Activated T-cell treated with anti-CD3 and anti-CD28 coated beads for 24 hours (primary cell): ENCODE measurements at regions not wholly inside any gene's neighbourhood (a gene's known extent, or its start where the extent isn't known, plus 50 kb on each side); places are given as distances from the start of the nearest gene placed in this dataset.
"Not testable (repeated sequence)": the region's sequence is repeated elsewhere in the genome, so short reads cannot be mapped to it uniquely, and the experiment has no call there.

ENCODE experiments used
- DNase-seq: peaks from one replicate; pipeline ENCODE4 v3.0.0-alpha.2; 2020; ENCODE audit warnings: low read depth

DNA sequence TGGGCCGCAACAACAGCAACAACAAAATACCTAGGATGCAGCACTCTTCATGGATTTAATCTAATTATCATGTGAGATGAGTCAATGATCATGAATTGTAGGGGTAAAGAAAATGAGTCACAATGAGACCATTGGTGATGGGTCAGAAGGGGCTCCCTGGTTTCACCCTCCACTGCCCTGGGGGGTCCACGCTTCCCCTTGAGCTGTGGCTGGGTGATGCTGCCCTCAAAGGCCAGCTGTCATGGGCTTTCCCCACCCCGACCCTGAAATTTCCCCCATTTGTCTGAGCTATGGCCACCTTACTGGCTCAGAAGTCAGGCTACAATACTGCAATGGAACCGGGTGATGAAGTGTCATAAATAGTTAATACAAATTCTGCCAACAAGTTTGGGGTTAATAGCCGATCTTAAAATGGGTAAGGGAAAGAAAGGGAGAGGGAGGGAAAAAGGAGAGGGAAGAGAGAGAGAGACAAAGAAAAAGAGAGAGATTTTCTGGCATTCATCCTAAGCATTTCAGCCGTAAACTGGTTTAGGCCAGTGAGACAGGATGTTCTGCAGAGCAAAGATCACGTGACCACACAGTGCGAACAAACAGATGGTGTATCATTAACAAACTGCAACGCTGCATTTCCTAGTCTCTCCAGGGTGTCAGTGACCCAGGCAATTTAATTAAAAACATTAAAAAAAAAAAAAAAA is 143.4 kb upstream of the ERRFI1 start:
- peak; percentile 36 for DNase-seq

DNA sequence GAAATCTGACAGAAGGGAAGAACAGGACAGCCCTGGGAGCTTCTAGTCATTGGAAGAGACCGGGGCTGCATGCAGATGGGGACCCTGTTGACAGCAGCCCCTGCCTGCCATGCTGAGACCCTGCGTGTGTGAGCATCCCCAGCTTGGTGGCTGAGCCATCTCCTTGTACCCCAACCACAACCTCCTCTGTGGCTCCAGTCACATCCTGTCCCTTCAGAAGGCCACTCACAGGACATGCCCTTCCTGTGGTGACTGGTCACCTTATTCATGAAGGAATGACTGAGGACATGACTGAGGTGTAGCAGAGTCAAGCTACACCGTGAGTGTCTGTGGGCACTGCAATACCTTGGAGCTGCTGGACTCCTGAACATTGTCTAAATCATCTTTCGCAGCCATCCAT is 141.8 kb upstream of the ERRFI1 start:
- DNase-seq, result no peak

DNA sequence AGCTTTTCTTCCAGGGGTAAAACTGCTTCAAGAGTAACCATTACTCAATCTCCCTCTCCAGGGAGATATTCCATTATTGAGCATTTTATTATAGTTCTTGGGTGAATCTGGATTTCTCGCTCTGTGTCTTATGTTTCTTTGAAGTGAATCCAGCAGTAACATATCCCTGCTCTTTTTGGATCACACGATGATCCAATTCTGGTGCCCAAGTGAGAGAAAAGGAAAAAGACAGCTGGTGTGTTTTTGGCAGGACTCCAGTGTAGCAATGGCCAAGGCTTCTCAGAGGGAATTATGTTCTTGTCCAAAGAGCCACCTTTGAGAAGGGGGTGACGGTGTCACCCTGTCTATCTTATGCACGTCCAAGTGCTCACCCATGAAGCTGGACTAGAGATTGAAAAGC is 140.3 kb upstream of the ERRFI1 start:
- DNase-seq, result no peak

DNA sequence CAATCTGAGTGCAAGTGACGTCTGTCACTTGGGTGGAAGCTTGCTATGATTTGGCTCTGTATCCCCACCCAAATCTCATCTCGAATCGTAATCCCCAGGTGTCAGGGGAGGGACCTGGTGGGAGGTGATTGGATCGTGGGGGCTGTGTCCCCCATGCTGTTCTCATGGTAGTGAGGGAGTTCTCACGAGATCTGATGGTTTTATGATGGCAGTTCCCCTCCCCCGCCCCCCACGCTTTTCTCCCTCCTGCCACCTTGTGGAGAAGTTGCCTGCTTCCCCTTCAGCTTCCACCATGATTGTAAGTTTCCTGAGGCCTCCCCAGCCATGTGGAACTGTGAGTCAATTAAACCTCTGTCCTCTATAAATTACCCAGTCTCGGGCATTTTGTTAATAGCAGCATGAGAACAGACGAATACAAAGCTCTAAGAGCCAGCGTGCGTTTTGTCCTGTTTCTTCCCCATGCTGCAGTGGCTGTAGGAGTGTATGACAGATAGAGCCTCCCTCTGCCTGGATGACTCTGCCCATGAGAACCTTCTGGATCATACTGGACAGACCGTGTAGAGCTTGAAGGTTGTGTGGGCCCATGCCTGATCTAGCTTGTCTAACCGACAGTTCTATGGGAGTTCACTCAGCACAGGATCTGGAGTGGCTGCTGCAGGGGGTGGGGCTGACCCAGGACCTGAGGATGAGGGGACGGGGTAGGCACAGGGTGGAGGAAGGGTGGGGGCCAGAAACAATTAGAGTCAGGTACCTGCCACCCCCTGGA is 139.7 kb upstream of the ERRFI1 start:
- DNase-seq, result no peak

DNA sequence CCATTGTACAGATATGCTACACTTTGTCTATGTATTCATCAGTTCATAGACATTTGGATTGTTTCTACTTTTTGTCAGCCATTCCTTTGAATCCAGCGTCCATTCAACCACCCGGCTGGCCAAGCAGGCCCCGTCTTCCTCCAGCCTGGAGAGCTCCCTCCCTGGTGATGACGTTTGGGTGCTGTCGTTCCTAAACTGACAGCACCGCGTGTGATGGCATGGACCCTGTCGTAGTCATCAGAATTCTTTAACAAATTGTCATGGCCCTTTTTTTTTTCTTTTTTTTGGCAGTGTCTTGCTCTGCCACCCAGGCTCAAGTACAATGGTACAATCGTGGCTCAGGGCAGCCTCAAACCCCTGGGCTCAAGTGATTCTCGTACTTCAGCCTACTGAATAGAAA is 138.6 kb upstream of the ERRFI1 start:
- no peak for DNase-seq

DNA sequence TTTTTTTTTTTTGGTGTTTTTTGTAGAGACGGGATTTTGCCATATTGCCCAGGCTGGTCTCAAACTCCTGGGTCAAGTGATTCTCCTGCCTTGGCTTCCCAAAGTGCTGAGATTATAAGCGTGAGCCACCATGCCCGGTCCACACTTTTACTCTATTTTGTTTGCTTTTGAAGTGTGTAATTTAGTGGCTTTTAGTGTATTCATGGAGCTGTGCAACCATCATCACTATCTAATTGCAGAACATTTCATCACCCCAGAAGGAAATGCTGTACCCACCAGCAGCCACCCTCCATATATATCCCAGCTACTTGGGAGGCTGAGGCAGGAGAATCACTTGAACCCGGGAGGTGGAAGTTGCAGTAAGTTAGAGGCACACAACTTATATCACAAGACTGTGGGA is 136.9 kb upstream of the ERRFI1 start:
- no peak for DNase-seq

DNA sequence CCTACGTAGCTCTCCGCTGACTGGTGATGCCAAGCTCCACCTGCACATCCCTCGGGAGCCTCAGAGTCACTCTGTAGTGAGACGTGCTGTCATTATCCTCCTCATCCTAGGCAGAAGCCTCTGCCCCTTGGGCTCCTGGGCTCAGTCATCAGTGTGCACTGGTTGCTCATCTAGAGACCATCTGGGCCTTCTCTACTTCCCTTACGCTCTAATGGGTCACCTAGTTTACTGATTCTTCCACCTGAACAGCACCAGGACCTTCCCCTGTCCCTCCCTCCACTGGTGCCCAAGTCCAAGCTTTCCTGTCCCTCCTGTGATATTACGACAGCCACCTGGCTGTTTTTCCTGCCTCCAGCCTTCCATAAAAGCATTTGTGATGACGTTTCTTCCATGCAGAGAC is 136.1 kb upstream of the ERRFI1 start:
- no peak for DNase-seq

DNA sequence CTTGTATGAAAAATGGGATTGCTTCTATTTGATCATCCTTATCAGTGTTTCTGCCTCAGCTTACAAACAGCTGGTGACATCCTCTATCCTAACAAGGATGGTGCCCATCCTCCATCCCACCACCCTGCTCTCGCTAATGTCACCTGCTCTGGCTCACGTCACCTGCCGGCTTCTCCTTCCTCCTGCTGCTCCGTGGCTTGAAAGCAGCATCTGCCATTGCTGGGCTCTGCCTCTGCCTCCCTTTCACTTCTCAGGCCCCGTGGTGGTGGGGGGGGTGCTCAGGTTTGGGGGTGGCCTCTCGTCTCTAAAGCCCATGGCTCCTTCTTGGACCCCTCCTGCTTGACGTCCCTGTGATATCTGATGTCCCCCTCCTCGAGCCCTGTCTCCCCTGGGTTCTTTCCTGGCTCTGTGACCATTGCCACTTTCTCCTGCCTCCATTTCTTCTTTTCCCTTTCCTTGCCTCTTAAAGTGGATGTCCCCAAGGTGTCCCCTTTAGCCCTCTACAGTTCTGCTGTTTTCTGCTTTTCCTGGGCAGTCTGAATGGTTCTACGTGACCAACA is 135.5 kb upstream of the ERRFI1 start:
- no peak for DNase-seq

DNA sequence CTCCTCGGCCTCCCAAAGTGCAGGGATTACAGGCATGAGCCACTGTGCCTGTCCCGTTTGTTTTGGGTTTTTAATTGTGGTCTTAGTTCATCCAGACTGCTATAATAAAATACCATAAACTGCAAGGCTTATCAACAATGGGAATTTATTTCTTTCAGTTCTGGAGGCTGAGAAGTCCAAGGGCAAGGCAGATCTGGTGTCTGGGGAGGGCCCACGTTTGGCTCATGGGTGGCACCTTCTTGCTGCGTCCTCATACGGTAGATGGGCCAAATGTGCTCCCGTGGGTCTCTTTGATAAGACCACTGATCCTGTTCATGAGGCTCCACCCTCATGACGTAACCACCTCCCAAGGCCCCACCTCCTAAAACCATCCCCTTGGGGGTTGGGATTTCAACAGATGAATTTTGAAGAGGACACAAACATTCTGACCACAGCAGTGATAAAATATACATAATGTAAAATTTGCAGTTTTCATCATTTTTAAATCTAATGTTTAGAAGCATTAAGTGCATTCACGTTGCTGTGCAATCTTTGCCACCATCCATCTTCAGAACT is 133.4 kb upstream of the ERRFI1 start:
- no peak for DNase-seq

DNA sequence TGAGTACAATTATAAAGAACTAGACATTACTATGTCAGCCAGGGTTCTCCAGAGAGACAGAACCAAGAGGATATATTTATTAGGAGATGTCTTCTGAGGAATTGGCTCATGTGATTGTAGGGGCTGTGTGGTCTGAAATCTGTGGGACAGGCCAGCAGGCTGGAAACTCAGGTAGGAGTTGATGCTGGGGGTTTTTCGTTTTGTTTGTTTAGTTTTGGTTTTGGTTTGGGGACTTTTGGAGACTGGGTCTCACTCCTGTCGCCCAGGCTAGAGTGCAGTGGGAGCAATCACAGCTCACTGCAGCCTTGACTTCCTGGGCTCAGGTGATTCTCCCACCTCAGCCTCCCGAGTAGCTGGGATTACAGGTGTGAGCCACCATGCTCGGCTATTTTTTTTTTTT is 132.9 kb upstream of the ERRFI1 start:
- no peak for DNase-seq

DNA sequence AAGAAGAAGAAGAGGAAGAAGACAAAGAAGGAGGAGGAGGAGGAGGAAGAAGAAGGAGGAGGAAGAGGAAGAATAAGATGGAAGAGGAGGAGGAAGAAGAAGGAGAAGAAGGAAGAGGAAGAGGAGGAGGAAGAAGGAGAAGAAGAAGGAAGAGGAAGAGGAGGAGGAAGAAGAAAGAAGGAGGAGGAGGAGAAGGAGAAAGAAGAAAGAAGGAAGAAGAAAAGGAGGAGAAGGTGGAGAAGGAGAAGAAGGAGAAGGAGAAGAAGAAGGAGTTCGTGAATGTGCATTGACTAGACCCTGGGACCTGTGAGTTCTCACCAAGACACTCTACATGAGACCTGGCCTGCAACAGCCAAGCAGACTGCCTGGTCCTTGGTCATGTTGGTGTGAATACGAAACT is 131.7 kb upstream of the ERRFI1 start:
- DNase-seq, result no peak

DNA sequence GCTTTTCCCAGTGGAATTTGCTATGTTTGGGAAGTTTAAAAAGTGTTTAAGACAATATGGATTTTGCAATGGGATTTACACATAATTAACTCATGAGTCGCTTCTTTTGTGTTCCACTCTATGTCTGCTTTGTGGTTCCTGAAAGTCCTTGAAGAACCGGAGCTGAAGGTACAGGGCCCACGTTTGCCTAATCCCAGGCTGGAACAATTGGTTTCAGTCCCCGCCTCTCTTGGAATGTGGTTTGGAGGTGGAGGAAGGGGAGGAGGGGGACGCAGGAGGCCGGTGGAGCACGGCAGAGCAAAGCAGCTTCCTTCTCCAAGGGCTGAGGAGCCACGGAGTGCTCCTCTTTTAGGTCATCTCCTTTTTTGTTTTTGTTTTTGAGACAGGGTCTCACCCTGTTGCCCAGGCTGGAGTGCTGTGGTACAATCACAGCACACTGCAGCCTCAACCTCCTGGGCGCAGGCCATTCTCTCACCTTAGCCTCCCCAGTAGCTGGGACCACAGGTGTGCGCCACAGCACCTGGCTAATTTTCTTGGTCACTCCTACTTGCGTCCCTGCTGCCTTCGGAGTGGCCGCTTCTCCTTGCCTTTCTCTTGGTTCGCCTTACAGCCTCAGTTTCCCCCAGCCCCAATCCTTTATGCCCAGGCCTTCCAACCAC is 129.5 kb upstream of the ERRFI1 start:
- no peak for DNase-seq

DNA sequence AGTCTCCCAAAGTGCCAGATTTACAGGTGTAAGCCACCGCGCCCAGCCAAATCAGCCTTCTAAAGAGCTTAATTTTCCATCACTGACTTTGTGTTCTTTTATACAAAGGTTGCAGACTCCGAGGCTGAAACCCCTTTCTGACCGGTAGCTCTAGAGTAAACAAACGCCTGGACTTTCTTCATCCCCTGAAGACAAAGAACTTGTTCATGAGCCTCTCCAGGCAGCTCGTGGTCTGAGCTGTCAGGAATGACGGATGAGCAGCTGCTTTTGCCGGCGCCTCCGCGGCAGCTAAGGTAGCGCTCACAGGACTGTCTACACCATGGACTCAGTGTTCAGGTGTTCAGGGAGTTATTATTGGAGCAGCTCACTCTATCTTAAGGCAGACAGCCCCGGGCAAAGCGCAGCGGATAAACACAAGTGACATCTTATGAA is 128.5 kb upstream of the ERRFI1 start:
- DNase-seq, result no peak

DNA sequence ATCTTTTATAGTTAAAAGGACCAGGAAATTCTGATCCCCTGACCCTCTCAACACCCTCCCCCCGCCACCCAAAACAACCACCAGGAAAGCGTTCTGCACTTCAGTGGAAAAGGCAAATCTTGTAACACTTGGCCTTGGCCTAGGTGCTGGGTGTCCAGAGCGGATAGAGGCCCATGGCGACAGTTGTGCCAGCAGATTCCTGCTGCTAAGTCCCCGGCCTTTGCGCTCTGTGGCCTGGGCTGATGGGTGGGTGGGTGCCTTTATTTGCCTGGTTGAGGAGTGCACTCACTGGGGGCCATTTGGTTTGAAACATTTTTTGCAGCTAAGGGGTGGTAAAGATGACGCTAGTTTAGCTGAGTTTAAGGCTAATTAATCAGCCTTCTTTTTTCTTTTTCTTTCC is 127.9 kb upstream of the ERRFI1 start:
- no peak for DNase-seq

DNA sequence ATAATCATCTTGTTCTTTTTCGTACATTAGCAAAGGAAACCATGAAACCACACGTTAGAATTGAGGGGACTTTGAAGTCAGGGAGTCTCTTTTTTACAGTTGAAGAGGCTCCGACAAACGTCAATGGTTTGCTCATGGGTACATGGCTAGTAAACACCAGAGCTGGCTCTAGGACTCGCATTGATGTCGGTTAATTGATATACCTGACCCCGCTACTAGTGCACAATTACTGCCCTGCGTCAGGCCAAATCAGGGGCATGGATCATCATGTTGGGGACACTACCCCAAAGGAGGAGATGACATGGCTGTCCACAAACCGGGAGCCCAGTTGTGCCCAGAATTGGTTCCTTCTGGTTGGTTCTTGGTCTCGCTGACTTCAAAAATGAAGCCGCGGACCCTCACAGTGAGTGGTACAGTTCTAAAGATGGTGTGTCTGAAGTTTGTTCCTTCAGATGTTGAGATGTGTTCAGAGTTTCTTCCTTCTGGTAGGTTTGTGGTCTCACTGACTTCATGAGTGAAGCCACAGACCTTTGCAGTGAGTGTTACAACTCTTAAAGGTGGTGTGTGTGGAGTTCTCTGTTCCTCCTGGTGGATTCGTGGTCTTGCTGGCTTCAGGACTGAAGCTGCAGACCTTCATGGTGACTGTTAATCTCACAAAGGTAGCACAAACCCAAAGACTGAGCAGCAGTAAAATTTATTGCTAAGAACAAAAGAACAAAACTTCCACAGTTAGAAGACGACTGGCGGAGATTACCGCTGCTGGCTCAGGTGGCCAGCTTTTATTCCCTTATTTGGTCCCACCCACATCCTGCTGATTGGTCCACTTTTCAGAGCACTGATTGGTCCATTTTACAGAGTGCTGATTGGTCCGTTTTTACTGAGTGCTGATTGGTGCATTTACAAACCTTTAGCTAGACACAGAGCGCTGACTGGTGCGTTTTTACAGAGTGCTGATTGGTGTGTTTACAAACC is 126.9 kb upstream of the ERRFI1 start:
- DNase-seq, result peak; percentile 17

DNA sequence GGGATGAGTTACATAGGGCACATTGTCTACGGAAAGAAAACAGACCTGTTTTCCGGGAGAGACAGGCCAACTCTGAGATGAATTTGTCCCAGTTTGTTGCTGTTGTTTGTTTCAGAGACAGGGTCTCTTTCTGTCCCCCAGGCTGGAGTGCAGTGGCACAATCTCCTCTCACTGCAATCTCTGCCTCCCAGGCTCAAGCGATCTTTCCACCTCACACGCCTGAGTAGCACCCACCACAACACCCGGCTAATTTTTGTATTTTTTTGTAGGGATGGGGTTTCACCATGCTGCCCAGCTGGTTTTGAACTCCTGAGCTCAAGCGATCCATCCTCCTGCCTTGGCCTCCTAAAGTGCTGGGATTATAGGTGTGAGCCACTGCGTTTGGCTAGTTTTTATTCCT is 125.5 kb upstream of the ERRFI1 start:
- DNase-seq, result no peak

DNA sequence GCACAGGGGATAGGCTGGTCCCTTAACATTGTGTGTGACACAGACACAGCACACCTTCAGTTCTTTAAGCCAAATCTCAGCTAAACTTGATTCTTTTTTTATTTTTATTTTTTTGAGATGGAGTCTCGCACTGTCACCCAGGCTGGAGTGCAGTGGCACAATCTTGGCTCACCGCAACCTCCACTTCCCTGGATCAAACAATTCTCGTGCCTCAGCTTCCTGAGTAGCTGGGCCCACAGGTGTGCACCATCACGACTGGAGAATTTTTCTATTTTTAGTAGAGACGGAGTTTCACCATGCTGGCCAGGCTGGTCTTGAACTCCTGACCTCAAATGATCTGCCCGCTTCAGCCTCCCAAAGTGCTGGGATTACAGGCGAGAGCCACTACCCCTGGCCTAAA is 123.6 kb upstream of the ERRFI1 start:
- DNase-seq, result not testable (repeated sequence)

DNA sequence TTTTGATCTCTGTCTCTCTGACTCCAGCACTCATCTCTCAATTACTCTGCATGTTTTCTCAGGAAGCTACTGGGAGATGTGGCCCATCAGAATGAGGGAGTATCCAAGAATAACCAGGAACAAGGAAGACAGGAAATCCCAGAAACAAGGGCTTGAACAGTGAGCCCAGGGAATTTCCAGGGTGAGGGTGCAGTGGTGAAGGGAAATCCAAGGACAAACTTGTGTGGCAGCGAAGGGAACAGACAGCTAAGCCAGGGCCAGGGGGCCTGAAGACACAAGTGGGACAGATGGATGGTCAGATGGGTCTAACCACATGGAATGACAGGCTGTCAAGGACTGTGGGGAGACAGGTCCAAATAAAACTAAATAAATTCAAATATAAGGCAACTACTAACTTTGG is 121.8 kb upstream of the ERRFI1 start:
- no peak for DNase-seq

DNA sequence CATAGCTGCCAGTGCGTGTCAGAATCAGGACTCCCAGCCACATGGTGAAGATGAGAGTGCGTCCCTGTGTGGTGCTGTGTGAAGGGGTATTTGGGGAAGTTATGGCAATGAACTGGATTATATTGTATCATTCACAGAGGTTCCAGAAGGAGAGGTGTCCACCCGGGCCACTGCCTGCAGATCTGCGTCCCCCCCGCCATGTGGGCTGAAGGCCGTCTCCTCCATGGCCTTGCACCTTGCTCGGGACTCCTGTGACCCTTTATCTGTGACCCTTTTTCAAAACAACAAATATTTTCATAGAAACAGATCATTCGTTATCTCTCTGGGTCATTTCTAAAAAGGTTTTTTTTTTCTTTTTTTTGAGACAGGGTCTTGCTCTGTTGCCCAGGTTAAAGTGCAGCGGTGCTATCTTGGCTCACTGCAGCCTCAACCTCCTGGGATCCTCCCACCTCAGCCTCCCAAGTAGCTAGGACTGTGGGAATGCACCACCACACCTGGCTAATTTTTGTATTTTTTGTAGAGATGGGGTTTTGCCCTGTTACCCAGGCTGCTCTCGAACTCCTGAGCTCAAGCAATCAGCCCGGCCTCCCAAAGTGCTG is 120.2 kb upstream of the ERRFI1 start:
- DNase-seq, result no peak

DNA sequence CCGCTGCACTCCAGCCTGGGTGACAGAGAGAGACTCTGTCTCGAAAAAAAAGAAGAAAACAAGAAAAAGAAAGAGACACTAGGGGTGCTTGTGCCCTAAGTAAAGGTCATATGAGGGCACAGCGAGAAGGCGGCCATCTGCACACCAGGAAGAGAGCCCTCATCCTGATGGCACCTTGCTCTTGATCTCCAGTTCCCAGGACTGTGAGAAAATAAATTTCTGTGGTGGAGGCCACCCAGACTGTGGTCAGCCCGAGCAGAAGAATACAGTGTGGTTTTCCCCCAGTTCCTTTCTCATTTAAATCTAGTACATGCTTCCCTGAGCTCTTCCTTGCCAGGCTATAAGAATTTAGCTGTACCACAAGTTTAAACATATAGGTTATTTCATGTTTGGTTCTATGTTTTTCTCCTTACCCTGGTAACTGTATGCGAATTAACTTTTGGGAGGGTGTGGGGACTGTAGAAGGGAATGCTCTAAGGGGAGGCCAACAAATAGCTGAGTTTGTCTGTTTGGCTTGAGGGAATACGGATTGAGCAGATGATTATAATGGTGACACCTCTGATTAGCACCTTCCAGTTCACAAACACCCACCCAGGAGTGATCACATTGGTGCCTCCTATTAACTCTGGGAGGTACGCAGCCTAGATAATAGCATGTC is 119.6 kb upstream of the ERRFI1 start:
- no peak for DNase-seq

DNA sequence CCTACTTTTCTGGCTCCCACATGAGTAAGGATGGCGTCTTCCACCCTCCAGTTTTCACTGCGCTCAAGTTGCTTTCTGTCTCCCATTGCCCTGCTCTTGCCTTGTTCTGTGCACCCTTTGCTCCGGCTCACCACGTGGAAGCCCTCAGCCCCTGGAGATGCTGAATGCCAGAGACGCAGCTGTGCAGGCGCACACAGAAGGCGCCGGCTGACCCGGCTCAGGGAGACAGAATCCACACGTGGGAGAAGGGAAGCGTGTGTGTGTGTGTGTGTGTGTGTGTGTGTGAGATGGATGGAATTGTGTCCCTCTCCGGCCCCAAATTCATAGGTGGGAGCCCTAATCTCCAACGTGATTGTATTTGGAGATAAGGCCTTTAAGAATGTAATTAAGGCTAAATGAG is 118.2 kb upstream of the ERRFI1 start:
- DNase-seq, result no peak
